ENCODE measurements at regions not wholly inside any gene's neighbourhood (a gene's known extent, or its start where the extent isn't known, plus 50 kb on each side); places are given as distances from the start of the nearest gene placed in this dataset.

GRCh38 chr3:117941756-117942155 lies 1092.9 kb downstream of the IGSF11 start:
- TF ChIP-seq CTCF (conservative IDR thresholded peaks at IDR 0.05) (no peak), EZH2 (IDR thresholded peaks at IDR 0.05; ENCODE audit: low read depth) (no peak)

Data from PC-9 (cell line).